LNCAP (cell line): ENCODE measurements at regions not wholly inside any gene's neighbourhood (a gene's known extent, or its start where the extent isn't known, plus 50 kb on each side); places are given as distances from the start of the nearest gene placed in this dataset.

ENCODE experiments used
- TF ChIP-seq, protein P1 (sequence below): fragments of 450-650 bp; IDR thresholded peaks from 2 replicates; pipeline ENCODE4 v1.5.1; 2017; ENCODE audit warnings: mild to moderate bottlenecking

DNA sequence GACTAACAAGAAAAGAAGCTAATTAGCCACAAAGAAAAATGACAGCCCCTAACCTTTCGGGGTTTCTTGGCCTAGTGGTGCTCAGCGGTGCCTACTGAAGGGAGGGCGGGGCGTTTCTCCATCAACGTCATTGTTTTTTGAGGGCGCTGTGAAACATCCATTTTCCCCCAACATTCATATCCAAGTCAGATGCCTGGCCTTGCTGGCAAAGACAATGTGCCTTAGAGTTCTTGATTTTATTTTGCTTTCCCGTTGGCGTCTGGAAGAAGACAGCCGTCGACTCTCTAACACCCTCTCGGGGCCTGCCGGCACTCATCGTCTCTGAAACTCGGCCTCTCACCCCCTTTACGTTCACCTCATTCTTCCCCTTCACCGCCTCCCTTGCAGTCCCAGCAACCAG lies 154.5 kb downstream of the PHETA1 start:
- TF ChIP-seq, protein P1, sequence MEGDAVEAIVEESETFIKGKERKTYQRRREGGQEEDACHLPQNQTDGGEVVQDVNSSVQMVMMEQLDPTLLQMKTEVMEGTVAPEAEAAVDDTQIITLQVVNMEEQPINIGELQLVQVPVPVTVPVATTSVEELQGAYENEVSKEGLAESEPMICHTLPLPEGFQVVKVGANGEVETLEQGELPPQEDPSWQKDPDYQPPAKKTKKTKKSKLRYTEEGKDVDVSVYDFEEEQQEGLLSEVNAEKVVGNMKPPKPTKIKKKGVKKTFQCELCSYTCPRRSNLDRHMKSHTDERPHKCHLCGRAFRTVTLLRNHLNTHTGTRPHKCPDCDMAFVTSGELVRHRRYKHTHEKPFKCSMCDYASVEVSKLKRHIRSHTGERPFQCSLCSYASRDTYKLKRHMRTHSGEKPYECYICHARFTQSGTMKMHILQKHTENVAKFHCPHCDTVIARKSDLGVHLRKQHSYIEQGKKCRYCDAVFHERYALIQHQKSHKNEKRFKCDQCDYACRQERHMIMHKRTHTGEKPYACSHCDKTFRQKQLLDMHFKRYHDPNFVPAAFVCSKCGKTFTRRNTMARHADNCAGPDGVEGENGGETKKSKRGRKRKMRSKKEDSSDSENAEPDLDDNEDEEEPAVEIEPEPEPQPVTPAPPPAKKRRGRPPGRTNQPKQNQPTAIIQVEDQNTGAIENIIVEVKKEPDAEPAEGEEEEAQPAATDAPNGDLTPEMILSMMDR: no peak

DNA sequence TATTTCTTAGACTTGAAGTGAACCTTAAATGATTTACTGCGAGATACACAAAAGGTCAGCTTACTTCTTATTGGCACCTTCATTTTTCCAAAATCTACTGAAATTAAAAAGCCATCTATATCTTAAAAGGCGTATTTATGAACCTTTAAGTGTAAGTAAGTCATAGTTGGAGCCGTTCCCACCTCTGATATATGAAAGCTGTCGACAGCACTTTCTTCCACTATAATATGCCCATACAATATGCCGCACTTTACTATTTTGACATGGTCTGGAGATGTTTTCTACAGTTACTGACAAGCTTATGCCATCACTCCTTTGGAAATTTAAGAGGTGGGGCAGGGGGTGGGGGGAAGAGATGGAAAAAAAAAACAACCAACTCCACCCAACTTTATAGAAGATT lies 155.3 kb downstream of the PHETA1 start:
- TF ChIP-seq, protein P1: no peak

DNA sequence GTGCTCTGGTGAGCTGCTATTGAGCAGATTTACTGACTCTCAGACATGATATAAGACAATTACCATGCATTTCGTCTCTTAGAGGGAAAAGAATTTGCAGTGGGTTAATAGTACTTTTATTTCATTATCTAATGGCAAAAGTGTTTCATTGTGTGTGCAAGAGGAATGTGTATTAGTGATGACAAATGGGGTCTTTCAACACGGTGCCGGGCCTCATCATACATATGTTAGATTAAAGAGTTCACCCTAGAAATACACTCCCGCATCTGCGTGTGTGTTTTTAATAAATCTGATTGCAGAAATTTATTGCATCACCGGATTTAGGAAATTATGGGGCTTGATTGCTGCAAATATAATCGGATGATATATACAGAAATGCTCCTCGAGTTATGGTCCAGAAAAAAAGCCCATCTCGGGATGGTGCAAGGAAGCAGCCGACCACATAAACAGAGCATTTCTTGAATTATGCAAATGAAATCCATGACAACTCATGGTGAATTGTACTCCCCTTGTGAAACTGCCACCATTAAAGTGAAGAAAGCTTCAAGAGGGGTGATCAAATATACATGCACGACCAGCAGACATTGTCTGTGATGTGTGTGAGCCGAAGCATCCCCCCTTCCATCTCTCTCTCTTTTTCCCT lies 156.0 kb downstream of the PHETA1 start:
- TF ChIP-seq, protein P1: no peak

DNA sequence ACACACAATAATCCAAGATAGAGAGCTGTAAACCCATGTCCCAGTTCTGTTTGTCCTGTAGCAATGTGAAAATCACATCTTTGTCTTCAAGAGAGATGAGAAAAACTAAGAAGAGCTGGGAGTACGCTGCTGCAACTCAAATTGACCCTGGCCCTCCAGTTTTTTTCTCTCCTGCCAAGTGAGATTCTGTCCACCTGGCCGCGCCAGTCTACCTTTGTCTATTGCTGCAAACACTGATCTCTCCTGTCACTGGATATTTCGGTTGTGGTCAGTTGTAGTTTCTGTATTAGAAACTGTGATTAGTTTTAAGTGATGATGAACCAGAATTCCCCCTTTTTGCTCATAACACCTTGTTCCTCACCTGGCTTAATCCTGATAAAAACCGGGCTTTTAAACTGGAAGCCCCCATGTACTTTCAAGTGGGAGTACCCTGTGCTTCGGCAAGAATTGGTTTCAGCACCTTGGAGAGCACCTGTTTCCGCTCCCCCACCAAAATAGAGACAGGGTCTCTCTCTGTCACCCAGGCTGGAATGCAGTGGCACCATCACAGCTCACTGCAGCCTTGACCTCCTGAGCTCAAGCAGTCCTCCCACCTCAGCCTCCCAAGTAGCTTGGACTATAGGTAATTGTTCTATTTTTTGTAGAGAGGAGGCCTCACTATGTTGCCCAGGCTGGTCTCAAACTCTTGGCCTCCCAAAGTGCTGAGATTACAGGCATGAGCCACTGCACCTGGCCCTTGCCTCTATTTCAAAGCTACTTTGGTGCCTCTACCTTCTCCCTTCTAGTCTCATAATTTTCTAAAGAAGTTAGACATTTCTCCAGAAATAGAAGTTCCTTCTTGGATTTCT lies 156.8 kb downstream of the PHETA1 start:
- TF ChIP-seq, protein P1: no peak

DNA sequence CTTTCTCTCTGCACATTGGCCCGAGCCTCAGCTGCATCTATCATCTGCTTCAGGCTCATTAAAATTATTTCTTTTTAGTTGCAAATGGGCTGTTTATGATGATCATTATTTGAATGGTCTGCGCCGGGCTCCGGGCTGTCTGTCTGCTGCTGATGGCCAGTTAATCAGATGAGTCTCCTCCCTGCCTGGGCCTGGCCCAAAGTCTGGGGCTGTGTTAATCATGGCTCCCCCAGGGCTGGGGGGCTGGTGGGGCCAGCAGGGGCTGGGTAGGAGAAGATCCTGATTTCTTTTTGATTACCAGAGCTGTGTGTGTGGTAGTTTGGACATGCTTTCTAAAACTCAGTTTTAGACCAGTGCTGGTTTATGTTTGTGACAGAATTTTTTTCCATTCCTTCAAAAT lies 159.1 kb downstream of the PHETA1 start:
- TF ChIP-seq, protein P1: no peak

DNA sequence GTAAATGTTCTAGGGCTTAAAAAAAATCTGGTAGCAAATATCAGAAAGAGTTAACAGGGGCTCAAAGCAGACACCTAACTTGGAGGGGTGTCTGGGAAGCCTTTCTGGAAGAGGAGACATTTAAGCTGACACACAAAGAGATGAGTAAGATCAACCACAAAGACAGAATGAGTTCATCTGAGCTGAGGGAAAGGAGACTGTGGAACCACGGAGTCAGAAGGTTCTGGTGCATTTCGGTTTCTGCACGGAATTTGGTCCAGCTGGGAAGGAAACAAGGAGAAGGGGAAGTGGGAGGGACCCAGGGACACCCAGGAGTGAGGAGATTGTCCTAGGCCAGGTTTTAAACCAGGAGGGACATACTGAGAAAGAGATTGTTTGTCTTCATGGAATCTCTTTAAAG lies 161.1 kb downstream of the PHETA1 start:
- TF ChIP-seq, protein P1: no peak

DNA sequence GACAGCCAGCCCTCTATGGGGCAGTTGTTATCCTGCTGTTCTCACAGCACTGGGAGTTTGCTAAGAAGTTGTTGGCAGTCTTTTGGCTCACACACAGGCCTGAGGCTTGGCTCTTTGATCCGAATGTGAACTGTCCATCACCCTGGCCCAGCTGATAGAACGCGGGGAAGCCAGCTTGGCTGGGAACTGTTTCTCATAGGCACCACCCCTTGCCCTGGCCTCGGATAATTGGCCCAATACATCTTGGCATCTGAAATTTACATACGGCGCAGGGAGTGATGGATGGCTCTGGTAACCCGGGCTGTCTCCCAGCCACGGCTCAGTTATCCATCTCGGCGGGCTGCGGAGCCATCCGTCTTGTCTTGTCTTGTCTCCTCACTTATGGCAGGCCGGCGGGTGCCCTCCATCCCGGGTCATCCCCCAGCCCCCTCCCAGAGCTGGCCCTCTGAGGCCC lies 164.1 kb downstream of the PHETA1 start:
- TF ChIP-seq, protein P1: no peak
